ENCODE measurements at regions not wholly inside any gene's neighbourhood (a gene's known extent, or its start where the extent isn't known, plus 50 kb on each side); places are given as distances from the start of the nearest gene placed in this dataset.
"Not testable (repeated sequence)": the region's sequence is repeated elsewhere in the genome, so short reads cannot be mapped to it uniquely, and the experiment has no call there.

- TF ChIP-seq CTCF (conservative IDR thresholded peaks at IDR 0.05 in 1 of 2, IDR thresholded peaks at IDR 0.05 in 1 of 2; ENCODE audit: low read depth in 1 of 2, low read length in 2 of 2); EZH2 (IDR thresholded peaks at IDR 0.05; ENCODE audit: low read length, missing control alignments): not testable (repeated sequence)
Observed at GRCh38 chr5:99028170-99028569, 99.4 kb upstream of the CHD1 start.

Data from fibroblast of lung (primary cell).